H9 (cell line): ENCODE measurements at regions not wholly inside any gene's neighbourhood (a gene's known extent, or its start where the extent isn't known, plus 50 kb on each side); places are given as distances from the start of the nearest gene placed in this dataset.
A peak's percentile ranks its signal among the peaks of the same experiment; 100 is the strongest.

Source experiments
- DNase-seq: peaks from one replicate; pipeline ENCODE4 v3.0.0-alpha.2; 2017
- H2AFZ ChIP-seq: one replicate; pipeline ENCODE4 v1.6.1; 2013; ENCODE audit warnings: mild to moderate bottlenecking, low read length, control low read depth, moderate library complexity
- H2AK5ac ChIP-seq: 2 replicates; pipeline ENCODE4 v1.6.1; 2013; ENCODE audit warnings: low read length, control low read depth, mixed read lengths; ENCODE audit not compliant: insufficient read length
- H2BK120ac ChIP-seq: one replicate; pipeline ENCODE4 v1.6.1; 2013; ENCODE audit warnings: low read depth, mild to moderate bottlenecking, low read length, control low read depth, inconsistent platforms; ENCODE audit not compliant: poor library complexity, severe bottlenecking
- H2BK12ac ChIP-seq: 2 replicates; pipeline ENCODE4 v1.6.1; 2013; ENCODE audit warnings: low read length, control low read depth, mixed read lengths, low read depth; ENCODE audit not compliant: insufficient read length
- H2BK15ac ChIP-seq: 2 replicates; pipeline ENCODE4 v1.6.1; 2013; ENCODE audit warnings: low read depth, low read length, control low read depth
- H2BK20ac ChIP-seq: one replicate; pipeline ENCODE4 v1.6.1; 2013; ENCODE audit warnings: low read depth, mild to moderate bottlenecking, low read length, control low read depth, inconsistent platforms; ENCODE audit not compliant: poor library complexity, severe bottlenecking
- H2BK5ac ChIP-seq: 2 replicates; pipeline ENCODE4 v1.6.1; 2013; ENCODE audit warnings: low read length, control low read depth, mixed read lengths; ENCODE audit not compliant: insufficient read length
- H3K14ac ChIP-seq: 2 replicates; pipeline ENCODE4 v1.6.1; 2013; ENCODE audit warnings: low read length, control low read depth; ENCODE audit not compliant: insufficient read depth
- H3K18ac ChIP-seq: 2 replicates; pipeline ENCODE4 v1.6.1; 2013; ENCODE audit warnings: low read depth, mild to moderate bottlenecking, mixed read lengths, low read length, control low read depth; ENCODE audit not compliant: insufficient read length
- H3K23ac ChIP-seq: 2 replicates; pipeline ENCODE4 v1.6.1; 2013; ENCODE audit warnings: low read length, control low read depth, mixed read lengths, low read depth; ENCODE audit not compliant: insufficient read length
- H3K23me2 ChIP-seq: 2 replicates; pipeline ENCODE4 v1.6.1; 2013; ENCODE audit warnings: low read depth, mild to moderate bottlenecking, mixed read lengths, low read length, control low read depth; ENCODE audit not compliant: insufficient read length, poor library complexity, severe bottlenecking
- H3K27ac ChIP-seq: 2 replicates; pipeline ENCODE4 v1.5.1; 2013; ENCODE audit warnings: low read length, control low read depth, mixed read lengths, low read depth; ENCODE audit not compliant: insufficient read length
- H3K27me3 ChIP-seq: 2 replicates; pipeline ENCODE4 v1.6.1; 2013; ENCODE audit warnings: low read length, control low read depth, inconsistent platforms; ENCODE audit not compliant: insufficient read depth
- H3K4ac ChIP-seq: 2 replicates; pipeline ENCODE4 v1.6.1; 2013; ENCODE audit warnings: low read depth, mild to moderate bottlenecking, control low read depth, inconsistent platforms, low read length, moderate library complexity
- H3K4me1 ChIP-seq: 2 replicates; pipeline ENCODE4 v1.6.1; 2013; ENCODE audit warnings: low read length, control low read depth, inconsistent platforms; ENCODE audit not compliant: insufficient read depth
- H3K4me2 ChIP-seq: 2 replicates; pipeline ENCODE4 v1.6.1; 2013; ENCODE audit warnings: low read length, control low read depth, mixed read lengths; ENCODE audit not compliant: insufficient read length, insufficient read depth
- H3K56ac ChIP-seq: 2 replicates; pipeline ENCODE4 v1.6.1; 2013; ENCODE audit warnings: low read depth, mild to moderate bottlenecking, mixed read lengths, low read length, control low read depth; ENCODE audit not compliant: insufficient read length
- H3K79me1 ChIP-seq: 2 replicates; pipeline ENCODE4 v1.6.1; 2013; ENCODE audit warnings: low read depth, mild to moderate bottlenecking, moderate library complexity, low read length, control low read depth, inconsistent platforms; ENCODE audit not compliant: insufficient read depth, poor library complexity, severe bottlenecking
- H3K79me2 ChIP-seq: 2 replicates; pipeline ENCODE4 v1.6.1; 2013; ENCODE audit warnings: low read length, control low read depth, inconsistent platforms; ENCODE audit not compliant: insufficient read depth
- H3K9ac ChIP-seq: 2 replicates; pipeline ENCODE4 v1.6.1; 2013; ENCODE audit warnings: low read length, control low read depth, mixed read lengths; ENCODE audit not compliant: insufficient read length; ENCODE audit errors: extremely low read depth
- H3K9me3 ChIP-seq: one replicate; pipeline ENCODE4 v1.6.1; 2013; ENCODE audit warnings: low read depth, low read length, inconsistent platforms; ENCODE audit not compliant: control insufficient read depth
- H3T11ph ChIP-seq: one replicate; pipeline ENCODE4 v1.6.1; 2013; ENCODE audit warnings: mild to moderate bottlenecking, low read length, control low read depth, inconsistent platforms
- H4K20me1 ChIP-seq: one replicate; pipeline ENCODE4 v1.6.1; 2013; ENCODE audit not compliant: control insufficient read depth, insufficient read length, insufficient read depth
- H4K5ac ChIP-seq: 2 replicates; pipeline ENCODE4 v1.6.1; 2013; ENCODE audit warnings: low read depth, mild to moderate bottlenecking, mixed read lengths, low read length, control low read depth; ENCODE audit not compliant: insufficient read length
- H4K8ac ChIP-seq: replicated peaks from 2 replicates; pipeline ENCODE4 v1.6.1; 2013; ENCODE audit warnings: low read length, control low read depth, mixed read lengths, low read depth; ENCODE audit not compliant: insufficient read length
- H4K91ac ChIP-seq: 2 replicates; pipeline ENCODE4 v1.6.1; 2013; ENCODE audit warnings: low read depth, mild to moderate bottlenecking, moderate library complexity, mixed read lengths, low read length, control low read depth; ENCODE audit not compliant: insufficient read length
- H3K27ac Mint-ChIP-seq, 3 experiments: 2 replicates in 2 of 3; 3 replicates in 1 of 3; pipeline ENCODE4 v1.8.0; 2020 to 2021; ENCODE audit warnings: mixed read lengths in 3 of 3, mild to moderate bottlenecking in 1 of 3, moderate library complexity in 1 of 3
- H3K27me3 Mint-ChIP-seq: 2 replicates; pipeline ENCODE4 v1.8.0; 2021; ENCODE audit warnings: low read depth, mild to moderate bottlenecking, moderate library complexity, mixed read lengths
- H3K36me3 Mint-ChIP-seq, 3 experiments: 2 replicates in 2 of 3; 3 replicates in 1 of 3; pipeline ENCODE4 v1.8.0; 2020 to 2021; ENCODE audit warnings: low read depth in 3 of 3, mixed read lengths in 3 of 3; ENCODE audit not compliant: insufficient read depth in 1 of 3
- H3K4me1 Mint-ChIP-seq, 2 experiments: 2 replicates each; pipeline ENCODE4 v1.8.0; 2020; ENCODE audit warnings: mixed read lengths in 2 of 2
- H3K4me3 Mint-ChIP-seq, 2 experiments: 2 replicates in 1 of 2; 3 replicates in 1 of 2; pipeline ENCODE4 v1.8.0; 2020 to 2021; ENCODE audit warnings: mild to moderate bottlenecking in 2 of 2, mixed read lengths in 2 of 2, moderate library complexity in 1 of 2
- H3K9me3 Mint-ChIP-seq, 2 experiments: 2 replicates in 1 of 2; 3 replicates in 1 of 2; pipeline ENCODE4 v1.8.0; 2020; ENCODE audit warnings: mild to moderate bottlenecking in 2 of 2, mixed read lengths in 2 of 2, moderate library complexity in 1 of 2
- CTCF ChIP-seq: fragments of 200-600 bp; sonication (generic); conservative IDR thresholded peaks from 3 replicates; pipeline ENCODE4 v1.8.0; 2021; ENCODE audit warnings: antibody characterized with exemption, mild to moderate bottlenecking
- WGBS: extraction: QIAGEN DNeasy Blood & Tissue Kit; methylation state at CpG from one replicate; pipeline ENCODE4 v1.1.7; 2013; ENCODE audit warnings: missing lambda C conversion rate, low lambda C conversion rate, mixed read lengths; ENCODE audit not compliant: insufficient read length; ENCODE audit errors: extremely low coverage; 5-methylcytosine and 5-hydroxymethylcytosine counted together

DNA sequence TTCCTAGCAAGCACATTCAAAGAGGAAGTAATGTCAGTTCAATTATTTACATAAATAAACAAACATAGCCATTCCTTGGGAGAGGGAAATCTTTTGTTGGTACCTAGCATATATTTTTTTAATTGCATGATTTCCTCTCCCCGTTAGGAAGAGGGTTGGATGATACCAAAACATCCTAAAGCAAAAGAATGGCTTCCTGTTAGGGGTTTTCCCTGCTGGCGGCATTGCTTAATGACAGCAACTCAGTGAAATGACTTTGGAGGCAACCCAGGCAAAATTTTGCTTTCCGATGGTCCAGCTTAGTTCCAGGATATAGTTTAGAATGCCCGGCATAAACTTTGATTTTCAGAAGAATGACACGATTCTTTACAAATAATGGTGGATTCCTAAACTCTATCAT lies 73.2 kb downstream of the MAT2B start:
- H3K4me2 ChIP-seq, result no peak overlapping the region
- peak; percentile 31; the same call in 2 of the 3 replicates for TF ChIP-seq CTCF
- no peak overlapping the region for H3K56ac ChIP-seq
- H3K4me1 Mint-ChIP-seq, result no peaks in the 10 kb centered on the region
- H2AFZ ChIP-seq, result peak overlapping the region; percentile 8
- peaks cover 0 to 4% (median 0%) of the 10 kb centered on the region in 3 experiments; a peak in 2 of 7 replicates for H3K36me3 Mint-ChIP-seq
- H3K4ac ChIP-seq, result no peak overlapping the region
- no peak overlapping the region for H4K91ac ChIP-seq
- no peak for DNase-seq
- no peak overlapping the region for H3K23ac ChIP-seq
- H3K4me3 Mint-ChIP-seq, result no peak overlapping the region
- no peak overlapping the region for H2BK12ac ChIP-seq
- no peak overlapping the region for H3K27ac ChIP-seq
- peaks cover 3% of the 10 kb centered on the region in 2 experiments; a peak in 2 of 5 replicates for H3K9me3 Mint-ChIP-seq
- H3T11ph ChIP-seq, result no peak overlapping the region
- no peaks in the 10 kb centered on the region; the same call in 1 of the 2 replicates for H3K4me1 ChIP-seq
- H2BK5ac ChIP-seq, result no peak overlapping the region
- H3K79me1 ChIP-seq, result no peaks in the 10 kb centered on the region
- no peak overlapping the region for H3K9ac ChIP-seq
- H3K14ac ChIP-seq, result no peak overlapping the region
- no peak overlapping the region for H4K8ac ChIP-seq
- no peaks in the 10 kb centered on the region for H3K9me3 ChIP-seq
- WGBS, result no CpG with 5 or more reads among the region's 5 CpGs
- no peaks in the 10 kb centered on the region for H3K27me3 Mint-ChIP-seq
- no peak overlapping the region for H2BK20ac ChIP-seq
- no peak overlapping the region for H2BK15ac ChIP-seq
- no peak overlapping the region for H3K18ac ChIP-seq
- no peak overlapping the region for H4K5ac ChIP-seq
- no peak overlapping the region for H3K27ac Mint-ChIP-seq
- no peak overlapping the region for H2AK5ac ChIP-seq
- no peak overlapping the region for H2BK120ac ChIP-seq
- H3K23me2 ChIP-seq, result no peaks in the 10 kb centered on the region
- H3K79me2 ChIP-seq, result no peaks in the 10 kb centered on the region
- no peaks in the 10 kb centered on the region for H4K20me1 ChIP-seq
- no peaks in the 10 kb centered on the region for H3K27me3 ChIP-seq
